ENCODE measurements at regions not wholly inside any gene's neighbourhood (a gene's known extent, or its start where the extent isn't known, plus 50 kb on each side); places are given as distances from the start of the nearest gene placed in this dataset.
"Not testable (repeated sequence)": the region's sequence is repeated elsewhere in the genome, so short reads cannot be mapped to it uniquely, and the experiment has no call there.

- ChIA-PET POLR2A (no interaction called here), CTCF (no interaction called here)
These were observed 368.6 kb downstream of the DMRTA1 start for GRCh38 chr9:22815246-22815645.

GRCh38 chr9:22817181-22817580 is 370.6 kb downstream of the DMRTA1 start:
- POLR2A ChIA-PET: no interaction called here
- CTCF ChIA-PET: no interaction called here

- POLR2A ChIA-PET: no interaction called here
- CTCF ChIA-PET: no interaction called here
These were observed 382.6 kb downstream of the DMRTA1 start for GRCh38 chr9:22829236-22829635.

- ChIA-PET CTCF (no interaction called here), POLR2A (no interaction called here)
These were observed 391.6 kb downstream of the DMRTA1 start for GRCh38 chr9:22838266-22838665.

GRCh38 chr9:22840641-22841040 is 394.0 kb downstream of the DMRTA1 start:
- ChIA-PET CTCF (no interaction called here), POLR2A (no interaction called here)

- POLR2A ChIA-PET, CTCF ChIA-PET: not testable (repeated sequence)
These were observed 398.6 kb downstream of the DMRTA1 start for GRCh38 chr9:22845243-22845642.

GRCh38 chr9:22855980-22856379 is 409.4 kb downstream of the DMRTA1 start:
- ChIA-PET CTCF (no interaction called here), POLR2A (no interaction called here)

- CTCF ChIA-PET: no interaction called here
These were observed 410.7 kb downstream of the DMRTA1 start for GRCh38 chr9:22857316-22857715.

GRCh38 chr9:22863106-22863505 is 416.5 kb downstream of the DMRTA1 start:
- ChIA-PET POLR2A (no interaction called here), CTCF (no interaction called here)

More at GRCh38 chr9:22857316-22857715, 410.7 kb downstream of the DMRTA1 start:
- POLR2A ChIA-PET: no interaction called here

- ChIA-PET POLR2A (no interaction called here), CTCF (no interaction called here)
These were observed 417.1 kb downstream of the DMRTA1 start for GRCh38 chr9:22863736-22864135.

- CTCF ChIA-PET: no interaction called here
These were observed 446.7 kb downstream of the DMRTA1 start for GRCh38 chr9:22893196-22893843.

GRCh38 chr9:22898591-22898990 is 452.0 kb downstream of the DMRTA1 start:
- ChIA-PET CTCF (no interaction called here), POLR2A (no interaction called here)

More at GRCh38 chr9:22893196-22893843, 446.7 kb downstream of the DMRTA1 start:
- POLR2A ChIA-PET: no interaction called here

- ChIA-PET POLR2A (no interaction called here), CTCF (no interaction called here)
These were observed 465.0 kb downstream of the DMRTA1 start for GRCh38 chr9:22911632-22912031.

- CTCF ChIA-PET: no interaction called here
- POLR2A ChIA-PET: no interaction called here
These were observed 466.4 kb downstream of the DMRTA1 start for GRCh38 chr9:22913026-22913425.

- ChIA-PET POLR2A (no interaction called here), CTCF (no interaction called here)
These were observed 466.9 kb downstream of the DMRTA1 start for GRCh38 chr9:22913518-22913917.

- ChIA-PET POLR2A (no interaction called here), CTCF (no interaction called here)
These were observed 469.5 kb downstream of the DMRTA1 start for GRCh38 chr9:22916148-22916547.

GRCh38 chr9:22919423-22919822 is 472.8 kb downstream of the DMRTA1 start:
- POLR2A ChIA-PET: no interaction called here
- CTCF ChIA-PET: no interaction called here

GRCh38 chr9:22921742-22922141 is 475.1 kb downstream of the DMRTA1 start:
- ChIA-PET CTCF (no interaction called here), POLR2A (no interaction called here)

GRCh38 chr9:22922222-22922621 is 475.6 kb downstream of the DMRTA1 start:
- POLR2A ChIA-PET: no interaction called here
- CTCF ChIA-PET: no interaction called here

- POLR2A ChIA-PET: no interaction called here
- CTCF ChIA-PET: no interaction called here
These were observed 507.9 kb downstream of the DMRTA1 start for GRCh38 chr9:22954550-22954949.

- ChIA-PET POLR2A (no interaction called here), CTCF (no interaction called here)
These were observed 508.3 kb downstream of the DMRTA1 start for GRCh38 chr9:22954964-22955363.

GRCh38 chr9:22969350-22969979 is 522.8 kb downstream of the DMRTA1 start:
- CTCF ChIA-PET: no interaction called here
- POLR2A ChIA-PET: no interaction called here

Data from activated CD8-positive, alpha-beta memory T cell treated with anti-CD3 and anti-CD28 coated beads for 36 hours (primary cell).